ENCODE measurements at regions not wholly inside any gene's neighbourhood (a gene's known extent, or its start where the extent isn't known, plus 50 kb on each side); places are given as distances from the start of the nearest gene placed in this dataset.

DNA sequence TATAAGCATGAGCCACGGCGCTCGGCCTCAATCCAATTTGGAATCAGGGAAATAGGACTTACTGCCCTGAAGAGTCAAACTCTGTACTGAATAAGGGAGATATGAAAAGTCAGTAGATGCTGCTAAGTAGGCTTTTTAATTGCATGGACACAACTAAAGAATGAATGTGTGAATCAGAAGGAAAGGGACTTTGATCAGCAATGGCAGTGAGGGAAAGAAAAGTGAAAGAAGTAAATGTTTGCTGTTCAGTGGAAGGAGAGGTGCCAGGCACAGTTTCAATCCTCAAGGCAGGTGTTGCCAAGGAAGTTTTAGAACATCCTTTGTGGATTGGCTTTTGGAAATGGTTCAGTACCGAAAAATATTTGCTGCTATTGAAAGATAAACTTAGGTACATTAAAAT, 62.2 kb upstream of the GCM1 start:
- DNase-seq (ENCODE audit: low spot score) (no peak), FAIRE-seq (no peak), ATAC-seq (no peak)
- Histone ChIP-seq H3K4me3 (replicated peaks in 1 of 3; ENCODE audit: insufficient read depth in 1 of 3, low read depth in 2 of 3, low read length in 3 of 3) (no peak overlapping the region), H3K4me2 (ENCODE audit: low read depth, low read length) (no peak overlapping the region), H3K27ac (ENCODE audit: extremely low read length, insufficient read depth, low read length) (no peak overlapping the region), H3K36me3 (replicated peaks in 1 of 2; ENCODE audit: control insufficient read depth in 1 of 2, insufficient read depth in 2 of 2, low read length in 2 of 2) (no peaks in the 10 kb centered on the region), H3K27me3 (ENCODE audit: control insufficient read depth in 1 of 2, insufficient read depth in 2 of 2, low read length in 2 of 2) (peaks cover 0 to 5% of the 10 kb centered on the region in 2 experiments; a peak in 1 of 5 replicates), H3K79me2 (ENCODE audit: insufficient read depth, low read length) (no peaks in the 10 kb centered on the region), H3K4me1 (ENCODE audit: insufficient read depth, low read length) (no peaks in the 10 kb centered on the region), H2AFZ (ENCODE audit: low read length) (no peak overlapping the region), H4K20me1 (ENCODE audit: insufficient read depth, low read length) (no peaks in the 10 kb centered on the region), H3K9me3 (ENCODE audit: low read length) (peaks cover 8% of the 10 kb centered on the region; the same call in 1 of the 2 replicates), H3K9ac (ENCODE audit: insufficient read depth, low read depth, low read length) (no peak overlapping the region)
- no peak for TF ChIP-seq HMG20B (CRISPR knock-in tag; conservative IDR thresholded peaks at IDR 0.05)
- TF ChIP-seq, protein P1, sequence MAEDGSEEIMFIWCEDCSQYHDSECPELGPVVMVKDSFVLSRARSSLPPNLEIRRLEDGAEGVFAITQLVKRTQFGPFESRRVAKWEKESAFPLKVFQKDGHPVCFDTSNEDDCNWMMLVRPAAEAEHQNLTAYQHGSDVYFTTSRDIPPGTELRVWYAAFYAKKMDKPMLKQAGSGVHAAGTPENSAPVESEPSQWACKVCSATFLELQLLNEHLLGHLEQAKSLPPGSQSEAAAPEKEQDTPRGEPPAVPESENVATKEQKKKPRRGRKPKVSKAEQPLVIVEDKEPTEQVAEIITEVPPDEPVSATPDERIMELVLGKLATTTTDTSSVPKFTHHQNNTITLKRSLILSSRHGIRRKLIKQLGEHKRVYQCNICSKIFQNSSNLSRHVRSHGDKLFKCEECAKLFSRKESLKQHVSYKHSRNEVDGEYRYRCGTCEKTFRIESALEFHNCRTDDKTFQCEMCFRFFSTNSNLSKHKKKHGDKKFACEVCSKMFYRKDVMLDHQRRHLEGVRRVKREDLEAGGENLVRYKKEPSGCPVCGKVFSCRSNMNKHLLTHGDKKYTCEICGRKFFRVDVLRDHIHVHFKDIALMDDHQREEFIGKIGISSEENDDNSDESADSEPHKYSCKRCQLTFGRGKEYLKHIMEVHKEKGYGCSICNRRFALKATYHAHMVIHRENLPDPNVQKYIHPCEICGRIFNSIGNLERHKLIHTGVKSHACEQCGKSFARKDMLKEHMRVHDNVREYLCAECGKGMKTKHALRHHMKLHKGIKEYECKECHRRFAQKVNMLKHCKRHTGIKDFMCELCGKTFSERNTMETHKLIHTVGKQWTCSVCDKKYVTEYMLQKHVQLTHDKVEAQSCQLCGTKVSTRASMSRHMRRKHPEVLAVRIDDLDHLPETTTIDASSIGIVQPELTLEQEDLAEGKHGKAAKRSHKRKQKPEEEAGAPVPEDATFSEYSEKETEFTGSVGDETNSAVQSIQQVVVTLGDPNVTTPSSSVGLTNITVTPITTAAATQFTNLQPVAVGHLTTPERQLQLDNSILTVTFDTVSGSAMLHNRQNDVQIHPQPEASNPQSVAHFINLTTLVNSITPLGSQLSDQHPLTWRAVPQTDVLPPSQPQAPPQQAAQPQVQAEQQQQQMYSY (CRISPR knock-in tag; IDR thresholded peaks at IDR 0.05): no peak
- TF ChIP-seq ZNF274 (CRISPR knock-in tag; IDR thresholded peaks at IDR 0.05): no peak
- TF ChIP-seq PCBP2 (optimal IDR thresholded peaks at IDR 0.05; ENCODE audit: low read depth, low read length, poor library complexity, severe bottlenecking): no peak
- no peak for TF ChIP-seq ZNF563 (CRISPR knock-in tag; IDR thresholded peaks at IDR 0.05)
- no peak for TF ChIP-seq JUN (CRISPR knock-in tag; IDR thresholded peaks at IDR 0.05)
- no peak for TF ChIP-seq TBL1XR1 (IDR thresholded peaks at IDR 0.05; ENCODE audit: borderline replicate concordance, low read length, partially characterized antibody)
- TF ChIP-seq KLF12 (CRISPR knock-in tag; IDR thresholded peaks at IDR 0.05; ENCODE audit: borderline replicate concordance): no peak
- in situ Hi-C loops (cut with HindIII; ENCODE audit: extremely low pct_ligation_motif_present, low pct_unique_long_range_greater_than_20kb) (no loop called here), intact Hi-C loops (cut with micrococcal nuclease; ENCODE audit: unreplicated experiment) (no loop called here)
- 66% methylated on average over 4 of the region's 4 CpGs for WGBS (ENCODE audit: low lambda C conversion rate)
- ChIA-PET CTCF (ENCODE audit: low intra/inter-chr PET ratio, low total read pairs) (no interaction called here), POLR2A (no interaction called here)
- BruUV-seq (replicated peaks): no TSS peak

All from HepG2 (cell line).